Esophagus muscularis mucosa (tissue), 4 donors: ENCODE measurements at regions not wholly inside any gene's neighbourhood (a gene's known extent, or its start where the extent isn't known, plus 50 kb on each side); places are given as distances from the start of the nearest gene placed in this dataset.

Experiments
- DNase-seq: peaks from one replicate; pipeline ENCODE4 v3.0.0-alpha.2; 2017; ENCODE audit errors: extremely low spot score
- H3K27ac ChIP-seq, 4 donors: fragments of 200-600 bp; sonication (generic); replicated peaks in 1 of 4; 1 replicate in 3 of 4; 2 replicates in 1 of 4; pipeline ENCODE4 v1.5.1; 2016 to 2019; ENCODE audit warnings: mild to moderate bottlenecking in 1 of 4
- H3K27me3 ChIP-seq, 4 donors: fragments of 200-600 bp; sonication (generic); one replicate each; pipeline versions ENCODE4 v1.5.1 to v1.6.0; 2016 to 2019
- H3K36me3 ChIP-seq, 4 donors: fragments of 200-600 bp; sonication (generic); one replicate each; pipeline ENCODE4 v1.5.1; 2016 to 2019
- H3K4me1 ChIP-seq, 4 donors: fragments of 200-600 bp; sonication (generic); one replicate each; pipeline ENCODE4 v1.5.1; 2016 to 2019
- H3K4me3 ChIP-seq, 4 donors: fragments of 200-600 bp; sonication (generic); 1 replicate in 2 of 4; 2 replicates in 2 of 4; pipeline ENCODE4 v1.5.1; 2016 to 2019; ENCODE audit warnings: mild to moderate bottlenecking in 4 of 4, moderate library complexity in 1 of 4
- H3K9me3 ChIP-seq, 4 donors: fragments of 200-600 bp; sonication (generic); 1 replicate in 3 of 4; 2 replicates in 1 of 4; pipeline ENCODE4 v1.5.1; 2016 to 2019
- EP300 ChIP-seq: sonication (generic); formaldehyde crosslinking; IDR thresholded peaks from one replicate; pipeline ENCODE4 v1.6.1; 2017; ENCODE audit warnings: antibody characterized with exemption
- POLR2A ChIP-seq: fragments of 450-650 bp; IDR thresholded peaks from one replicate; pipeline ENCODE4 v1.6.1; 2017; ENCODE audit warnings: antibody characterized with exemption, moderate library complexity, mild to moderate bottlenecking, low read depth
- POLR2AphosphoS5 ChIP-seq, 2 donors: sonication (generic); formaldehyde crosslinking; IDR thresholded peaks; one replicate each; pipeline ENCODE4 v1.6.1; 2017; ENCODE audit warnings: antibody characterized with exemption in 2 of 2
- WGBS: methylation state at CpG from one replicate; pipeline ENCODE4 v1.1.5; 2018; 5-methylcytosine and 5-hydroxymethylcytosine counted together
- intact Hi-C: fragments of 100-400 bp; cut with DNase I; formaldehyde crosslinking; loops from one replicate; pipeline ENCODE4 v1.15.1; 2023
- TF ChIP-seq, protein P1 (sequence below), 3 experiments: fragments of 200-600 bp in 2 of 3; fragments of 450-650 bp in 1 of 3; sonication (generic) in 2 of 3; IDR thresholded peaks; one replicate each; pipeline ENCODE4 v1.5.1; 2017 to 2019; ENCODE audit warnings: antibody characterized with exemption in 3 of 3, mild to moderate bottlenecking in 2 of 3, moderate library complexity in 1 of 3

DNA sequence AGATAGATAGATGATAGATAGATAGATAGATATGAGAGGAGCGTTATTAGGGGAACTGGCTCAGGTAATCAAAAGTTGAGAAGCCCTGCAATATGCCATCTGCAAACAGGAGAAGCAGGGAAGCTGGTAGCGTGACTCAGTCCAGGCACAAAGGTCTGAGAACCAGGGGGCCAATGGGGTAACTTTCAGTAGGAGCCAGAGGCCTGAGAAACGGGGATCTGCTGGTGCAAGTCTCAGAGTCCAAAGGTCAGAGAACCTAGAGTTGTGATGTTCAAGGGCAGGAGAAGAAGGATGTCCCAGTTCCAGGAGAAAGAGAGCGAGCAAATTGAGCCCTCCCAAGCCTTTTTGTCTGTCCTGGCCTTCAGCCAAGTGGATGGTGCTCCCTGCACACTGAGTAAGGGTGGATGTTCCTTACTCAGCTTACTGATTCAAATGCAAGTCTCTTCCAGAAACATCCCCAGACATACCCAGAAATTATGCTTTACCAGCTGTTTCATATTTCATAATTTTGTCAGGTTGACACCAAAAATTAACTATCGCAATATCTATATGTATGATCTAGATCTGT lies 52.5 kb upstream of the SLC22A11 start:
- WGBS: 68% methylated on average over 5 of the region's 5 CpGs
- DNase-seq: no peak
- H3K36me3 ChIP-seq: no peaks in the 10 kb centered on the region
- H3K9me3 ChIP-seq: peaks cover 0 to 15% (median 8%) of the 10 kb centered on the region in 4 donors
- TF ChIP-seq, protein P1, sequence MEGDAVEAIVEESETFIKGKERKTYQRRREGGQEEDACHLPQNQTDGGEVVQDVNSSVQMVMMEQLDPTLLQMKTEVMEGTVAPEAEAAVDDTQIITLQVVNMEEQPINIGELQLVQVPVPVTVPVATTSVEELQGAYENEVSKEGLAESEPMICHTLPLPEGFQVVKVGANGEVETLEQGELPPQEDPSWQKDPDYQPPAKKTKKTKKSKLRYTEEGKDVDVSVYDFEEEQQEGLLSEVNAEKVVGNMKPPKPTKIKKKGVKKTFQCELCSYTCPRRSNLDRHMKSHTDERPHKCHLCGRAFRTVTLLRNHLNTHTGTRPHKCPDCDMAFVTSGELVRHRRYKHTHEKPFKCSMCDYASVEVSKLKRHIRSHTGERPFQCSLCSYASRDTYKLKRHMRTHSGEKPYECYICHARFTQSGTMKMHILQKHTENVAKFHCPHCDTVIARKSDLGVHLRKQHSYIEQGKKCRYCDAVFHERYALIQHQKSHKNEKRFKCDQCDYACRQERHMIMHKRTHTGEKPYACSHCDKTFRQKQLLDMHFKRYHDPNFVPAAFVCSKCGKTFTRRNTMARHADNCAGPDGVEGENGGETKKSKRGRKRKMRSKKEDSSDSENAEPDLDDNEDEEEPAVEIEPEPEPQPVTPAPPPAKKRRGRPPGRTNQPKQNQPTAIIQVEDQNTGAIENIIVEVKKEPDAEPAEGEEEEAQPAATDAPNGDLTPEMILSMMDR (IDR thresholded peaks at IDR 0.05): no peak
- TF ChIP-seq POLR2AphosphoS5 (IDR thresholded peaks at IDR 0.05) (no peak), EP300 (no peak), POLR2A (no peak)
- H3K27me3 ChIP-seq: peaks cover 0 to 72% (median 0%) of the 10 kb centered on the region in 4 donors
- no peak overlapping the region for H3K27ac ChIP-seq
- intact Hi-C loops: no loop called here
- no peaks in the 10 kb centered on the region for H3K4me1 ChIP-seq
- no peak overlapping the region for H3K4me3 ChIP-seq

GRCh38 chr11:64504999-64505398 lies 50.7 kb upstream of the SLC22A11 start:
- DNase-seq: no peak
- Histone ChIP-seq H3K4me1 (no peaks in the 10 kb centered on the region), H3K9me3 (peaks cover 0 to 15% (median 8%) of the 10 kb centered on the region in 4 donors), H3K27ac (no peak overlapping the region), H3K4me3 (no peak overlapping the region), H3K36me3 (no peaks in the 10 kb centered on the region), H3K27me3 (peaks cover 0 to 73% (median 0%) of the 10 kb centered on the region in 4 donors)
- 91% methylated on average over 5 of the region's 5 CpGs for WGBS
- no peak for TF ChIP-seq POLR2A
- TF ChIP-seq, protein P1 (IDR thresholded peaks at IDR 0.05): no peak
- no peak for TF ChIP-seq EP300
- TF ChIP-seq POLR2AphosphoS5 (IDR thresholded peaks at IDR 0.05): no peak
- intact Hi-C loops: no loop called here
